Sigmoid colon (tissue), 3 donors: ENCODE measurements at regions not wholly inside any gene's neighbourhood (a gene's known extent, or its start where the extent isn't known, plus 50 kb on each side); places are given as distances from the start of the nearest gene placed in this dataset.

Experiments
- POLR2A ChIP-seq, 2 donors: fragments of 450-650 bp; IDR thresholded peaks; one replicate each; pipeline ENCODE4 v1.6.1; 2016; ENCODE audit warnings: antibody characterized with exemption in 2 of 2, mild to moderate bottlenecking in 2 of 2, moderate library complexity in 2 of 2
- TF ChIP-seq, protein P1 (sequence below), 4 experiments: fragments of 450-650 bp in 3 of 4; fragments of 200-600 bp in 1 of 4; IDR thresholded peaks; one replicate each; pipeline ENCODE4 v1.5.1; 2016 to 2019; ENCODE audit warnings: antibody characterized with exemption in 4 of 4, mild to moderate bottlenecking in 3 of 4, moderate library complexity in 2 of 4

DNA sequence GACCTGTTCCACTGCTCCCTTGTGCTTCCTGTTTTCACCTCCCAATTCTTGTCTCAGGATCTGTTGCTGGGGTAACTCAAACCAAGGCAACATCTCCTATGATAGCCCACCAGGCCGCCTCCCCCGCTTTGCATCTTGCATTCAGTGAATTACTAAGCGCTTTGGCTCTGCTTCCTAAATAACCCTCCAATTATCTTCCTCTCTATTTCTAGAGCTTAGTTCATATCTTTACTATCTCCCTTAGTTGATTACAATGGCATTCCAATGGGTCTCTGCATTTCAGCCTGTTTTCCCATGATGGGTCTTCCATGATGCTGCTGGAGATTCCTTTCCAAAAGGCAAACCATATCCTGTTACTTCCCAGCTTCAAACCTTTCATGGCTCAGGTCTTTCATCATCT lies 117.2 kb upstream of the FERMT1 start:
- TF ChIP-seq, protein P1, sequence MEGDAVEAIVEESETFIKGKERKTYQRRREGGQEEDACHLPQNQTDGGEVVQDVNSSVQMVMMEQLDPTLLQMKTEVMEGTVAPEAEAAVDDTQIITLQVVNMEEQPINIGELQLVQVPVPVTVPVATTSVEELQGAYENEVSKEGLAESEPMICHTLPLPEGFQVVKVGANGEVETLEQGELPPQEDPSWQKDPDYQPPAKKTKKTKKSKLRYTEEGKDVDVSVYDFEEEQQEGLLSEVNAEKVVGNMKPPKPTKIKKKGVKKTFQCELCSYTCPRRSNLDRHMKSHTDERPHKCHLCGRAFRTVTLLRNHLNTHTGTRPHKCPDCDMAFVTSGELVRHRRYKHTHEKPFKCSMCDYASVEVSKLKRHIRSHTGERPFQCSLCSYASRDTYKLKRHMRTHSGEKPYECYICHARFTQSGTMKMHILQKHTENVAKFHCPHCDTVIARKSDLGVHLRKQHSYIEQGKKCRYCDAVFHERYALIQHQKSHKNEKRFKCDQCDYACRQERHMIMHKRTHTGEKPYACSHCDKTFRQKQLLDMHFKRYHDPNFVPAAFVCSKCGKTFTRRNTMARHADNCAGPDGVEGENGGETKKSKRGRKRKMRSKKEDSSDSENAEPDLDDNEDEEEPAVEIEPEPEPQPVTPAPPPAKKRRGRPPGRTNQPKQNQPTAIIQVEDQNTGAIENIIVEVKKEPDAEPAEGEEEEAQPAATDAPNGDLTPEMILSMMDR (IDR thresholded peaks at IDR 0.05) = no peak
- no peak for TF ChIP-seq POLR2A (IDR thresholded peaks at IDR 0.05)
